GM18907 (cell line): ENCODE measurements at regions not wholly inside any gene's neighbourhood (a gene's known extent, or its start where the extent isn't known, plus 50 kb on each side); places are given as distances from the start of the nearest gene placed in this dataset.
A peak's percentile ranks its signal among the peaks of the same experiment; 100 is the strongest.

Experiments used
- ATAC-seq: cut with Tn5 transposase; IDR thresholded peaks from one replicate; pipeline ENCODE4 v1.9.1; 2021; ENCODE audit warnings: mild to moderate bottlenecking, moderate library complexity; ENCODE audit not compliant: unreplicated experiment

DNA sequence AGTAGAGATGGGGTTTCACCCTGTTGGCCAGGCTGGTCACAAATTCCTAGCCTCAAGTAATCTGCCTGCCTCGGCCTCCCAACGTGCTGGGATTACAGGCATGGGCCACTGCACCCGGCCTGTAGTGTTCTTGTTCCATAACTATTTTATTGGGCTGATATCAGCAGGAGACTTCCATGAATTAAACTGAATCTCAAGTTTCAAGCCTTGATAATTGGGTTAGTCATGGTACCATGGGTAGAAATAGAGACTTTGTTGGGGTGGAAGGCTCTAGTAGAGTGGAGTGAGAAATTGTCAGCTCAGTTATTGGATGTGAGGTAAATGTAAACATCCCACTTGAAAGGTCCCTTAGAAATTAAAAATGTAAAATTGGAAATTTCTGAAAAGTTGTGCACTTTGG is 419.1 kb downstream of the ADGRL2 start:
- no peak for ATAC-seq

DNA sequence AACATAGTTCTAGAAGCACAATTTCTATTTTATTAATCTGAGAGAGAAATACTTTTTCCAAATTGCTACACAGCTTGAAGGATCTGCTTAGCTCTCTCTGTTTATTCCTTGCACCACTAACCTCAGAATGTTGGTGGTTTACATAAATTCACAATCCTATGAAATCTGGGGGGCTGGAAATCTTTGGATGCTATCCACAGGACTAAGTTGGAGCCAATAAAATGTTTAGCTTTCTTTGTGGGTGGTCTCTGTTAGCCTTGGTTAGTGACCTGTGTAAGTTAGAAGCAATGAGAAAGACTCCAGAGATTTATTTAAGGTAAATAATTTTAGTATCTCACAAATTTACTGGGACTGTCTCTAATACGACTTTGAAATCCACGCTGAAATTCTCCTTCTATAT is 418.1 kb downstream of the ADGRL2 start:
- ATAC-seq: no peak

DNA sequence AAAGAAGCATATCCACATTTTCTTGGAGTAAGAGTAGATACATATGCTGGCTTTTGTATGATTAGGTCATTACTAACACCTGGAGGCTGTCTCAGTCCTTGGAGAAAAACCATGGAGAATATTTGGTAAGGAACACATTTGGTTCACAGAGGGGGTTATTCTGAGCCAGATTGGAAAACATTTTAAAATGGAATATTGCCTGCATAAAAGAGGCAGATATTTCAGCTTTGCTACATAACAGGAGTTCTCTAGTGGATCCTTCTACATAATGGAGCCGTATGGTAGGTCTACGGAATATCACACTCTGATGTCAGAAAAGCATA is 415.1 kb downstream of the ADGRL2 start:
- ATAC-seq: no peak

DNA sequence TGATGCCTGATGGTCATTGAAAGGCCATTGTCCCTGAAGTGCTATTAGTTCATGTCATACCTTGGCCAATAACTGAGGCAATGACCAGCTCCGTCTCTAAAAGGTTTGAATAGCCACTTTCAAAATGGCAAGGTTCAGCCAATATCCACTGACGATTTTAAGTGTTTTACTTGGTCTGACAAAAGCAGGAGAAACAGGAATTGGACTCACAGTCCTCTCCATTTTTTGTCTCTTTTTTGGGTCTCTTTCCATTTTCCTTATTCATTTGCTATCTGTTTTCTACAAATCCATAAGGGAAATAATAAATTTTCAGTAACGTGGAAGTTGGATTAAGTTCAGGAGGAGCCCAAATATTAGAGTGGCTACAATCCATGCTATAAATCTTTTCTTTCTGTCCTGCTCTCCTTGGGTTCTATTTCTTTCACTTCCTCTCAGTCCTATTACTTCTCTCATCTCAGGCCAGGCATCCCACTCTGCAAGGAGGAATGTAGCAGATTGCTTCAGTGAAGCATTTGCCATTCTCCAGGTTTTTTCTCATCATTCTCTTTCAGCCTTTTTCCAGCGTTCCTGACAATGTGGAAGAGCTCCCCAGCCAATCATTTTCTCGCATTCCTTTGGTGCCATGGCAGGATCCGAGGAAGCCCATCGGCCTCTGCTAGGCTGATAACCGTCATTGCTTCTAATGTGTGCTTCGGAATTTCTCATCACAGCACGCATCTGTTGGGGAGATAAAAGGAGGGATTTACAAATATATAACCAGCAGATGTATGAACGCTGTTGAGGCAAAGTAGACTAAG is 414.5 kb downstream of the ADGRL2 start:
- ATAC-seq: no peak

DNA sequence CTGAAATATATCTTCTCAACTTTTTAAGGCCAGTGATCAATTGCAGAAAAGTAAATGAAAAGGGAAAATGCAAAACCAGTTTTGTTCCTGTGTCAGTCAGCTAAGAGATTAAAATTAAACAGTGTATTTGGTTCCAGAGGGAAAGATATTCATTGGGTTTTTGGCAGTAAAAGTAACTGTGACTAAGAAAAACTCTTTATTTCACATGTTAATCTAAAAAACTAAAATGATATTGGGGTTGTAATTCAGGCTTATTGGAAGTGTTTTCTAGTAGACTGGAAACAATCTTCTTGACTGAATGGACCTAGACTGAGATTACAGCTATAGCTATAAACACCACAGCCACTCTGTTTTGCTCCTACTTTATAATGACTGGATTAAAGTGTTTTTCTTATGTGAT is 413.9 kb downstream of the ADGRL2 start:
- ATAC-seq: no peak

- ATAC-seq: no peak
Measured at GRCh38 chr1:82197606-82198005, 396.9 kb downstream of the ADGRL2 start.

DNA sequence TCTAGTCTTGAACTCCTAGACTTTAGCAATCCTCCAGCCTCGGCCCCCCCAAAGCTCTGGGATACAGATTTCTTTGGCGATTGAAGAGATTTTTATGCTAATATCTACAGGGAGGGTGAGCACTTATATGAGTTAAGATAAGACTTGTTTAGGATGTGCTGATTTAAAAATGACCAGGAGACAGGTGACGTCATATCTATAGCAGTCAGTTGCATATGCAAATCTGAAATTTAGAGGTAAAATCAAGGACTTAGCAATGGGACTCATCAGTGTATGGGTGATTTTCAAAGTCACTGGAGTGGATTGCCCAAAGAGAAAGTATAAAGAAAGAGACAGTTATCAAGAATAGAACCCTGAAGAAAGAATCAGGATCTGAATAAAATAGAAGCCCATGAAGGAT is 394.5 kb downstream of the ADGRL2 start:
- no peak for ATAC-seq

GRCh38 chr1:82185084-82185483 is 384.4 kb downstream of the ADGRL2 start:
- no peak for ATAC-seq

- no peak for ATAC-seq
Measured at GRCh38 chr1:82181846-82182245, 381.1 kb downstream of the ADGRL2 start.

DNA sequence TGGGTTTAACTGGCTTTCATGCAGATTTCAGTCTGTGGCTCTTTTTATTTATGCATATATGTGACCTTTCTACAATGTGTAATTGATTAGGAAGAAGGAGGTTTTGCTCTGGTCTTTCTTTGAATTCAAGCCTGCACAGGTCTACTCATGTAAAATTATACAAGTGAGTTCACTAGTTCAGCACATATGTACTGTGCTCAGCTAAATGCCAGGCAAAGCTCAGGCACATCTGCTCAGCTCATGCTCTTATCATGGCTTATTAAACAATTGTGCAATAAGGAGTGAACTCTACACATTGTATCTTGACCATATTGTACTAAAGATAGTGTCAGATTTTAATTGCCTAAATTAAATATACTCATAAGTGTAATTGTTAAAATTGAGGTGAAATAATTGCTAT is 378.4 kb downstream of the ADGRL2 start:
- no peak for ATAC-seq

DNA sequence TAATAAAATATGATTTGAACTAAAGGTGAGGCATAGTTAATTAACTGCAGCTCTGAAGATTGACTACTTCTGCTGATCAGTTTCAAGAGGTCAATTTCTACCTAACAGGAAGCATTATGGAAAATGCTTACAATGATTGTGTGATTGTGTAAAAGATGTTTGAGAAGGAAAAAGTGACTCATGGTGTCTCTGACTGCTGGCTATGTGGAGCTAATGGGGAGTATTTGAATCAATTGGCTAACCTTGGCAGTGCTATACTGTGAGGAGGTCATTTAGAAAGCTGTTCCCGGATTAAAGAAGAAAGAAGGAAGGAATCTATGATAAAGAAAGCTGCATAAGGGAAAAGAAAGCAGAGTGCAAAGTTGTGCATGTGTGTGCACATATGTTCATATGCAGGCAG is 376.5 kb downstream of the ADGRL2 start:
- no peak for ATAC-seq

- ATAC-seq: no peak
Measured at GRCh38 chr1:82171955-82172354, 371.2 kb downstream of the ADGRL2 start.

GRCh38 chr1:82168482-82168881 is 367.7 kb downstream of the ADGRL2 start:
- no peak for ATAC-seq

- no peak for ATAC-seq
Measured at GRCh38 chr1:82165304-82165703, 364.6 kb downstream of the ADGRL2 start.

GRCh38 chr1:82162486-82163420 is 362.0 kb downstream of the ADGRL2 start:
- ATAC-seq: no peak

- peak; percentile 62 for ATAC-seq
Measured at GRCh38 chr1:82161700-82162141, 361.0 kb downstream of the ADGRL2 start.

- ATAC-seq: no peak
Measured at GRCh38 chr1:82160903-82161302, 360.2 kb downstream of the ADGRL2 start.

GRCh38 chr1:82160036-82160435 is 359.3 kb downstream of the ADGRL2 start:
- no peak for ATAC-seq

DNA sequence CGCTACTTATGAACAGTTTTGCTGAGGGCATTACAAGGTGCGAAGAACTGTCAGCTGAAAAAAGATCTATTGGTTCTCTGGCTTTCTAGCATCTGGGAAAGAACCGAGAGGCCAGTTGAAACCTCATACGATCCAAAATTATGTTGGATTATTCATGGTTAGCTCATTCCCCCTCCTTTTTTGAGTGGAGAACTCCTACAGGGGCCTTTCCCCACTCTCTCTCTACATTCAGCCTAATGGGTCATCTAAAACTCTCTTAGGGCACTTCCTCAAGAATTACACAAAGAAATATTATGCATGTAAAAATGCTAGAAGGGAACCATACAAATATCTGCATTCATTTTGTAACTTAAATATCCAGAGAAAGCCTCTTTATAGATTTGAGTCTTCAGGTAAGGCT is 358.2 kb downstream of the ADGRL2 start:
- no peak for ATAC-seq

DNA sequence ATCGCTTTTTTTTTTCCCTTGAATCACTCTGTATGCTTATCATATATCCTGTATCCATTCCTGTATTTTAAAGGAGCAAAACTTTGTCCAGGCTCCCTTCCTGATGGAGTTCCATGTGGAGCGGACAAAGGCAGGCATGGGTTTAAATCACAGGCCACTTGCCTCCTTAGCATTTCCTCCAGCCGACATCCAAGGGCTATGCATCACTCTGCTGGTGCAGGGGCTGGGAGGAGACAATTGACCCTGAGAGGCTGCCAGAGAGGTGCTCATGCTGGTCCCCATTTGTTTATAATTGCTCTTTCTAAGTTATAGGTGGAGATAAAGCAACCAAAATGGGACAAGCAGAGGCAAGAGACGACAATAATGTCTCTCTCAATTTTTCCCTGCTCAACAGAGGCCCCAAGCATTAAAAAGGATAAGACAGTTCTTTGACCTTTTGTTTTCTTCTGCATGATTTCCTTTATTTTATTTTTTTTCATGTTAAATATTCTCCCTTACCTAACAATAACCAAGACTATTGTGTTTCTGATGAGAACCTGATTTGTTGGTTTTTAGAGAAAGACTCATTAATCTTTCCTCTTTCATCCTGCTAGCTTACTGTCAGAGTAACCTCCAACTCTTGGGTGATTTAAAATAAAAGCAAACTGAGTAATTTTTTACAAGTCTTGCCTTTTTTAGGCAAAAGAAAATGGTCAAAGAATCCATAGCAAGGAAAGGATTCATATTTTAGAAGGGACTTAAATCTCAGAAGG is 353.7 kb downstream of the ADGRL2 start:
- ATAC-seq: no peak

DNA sequence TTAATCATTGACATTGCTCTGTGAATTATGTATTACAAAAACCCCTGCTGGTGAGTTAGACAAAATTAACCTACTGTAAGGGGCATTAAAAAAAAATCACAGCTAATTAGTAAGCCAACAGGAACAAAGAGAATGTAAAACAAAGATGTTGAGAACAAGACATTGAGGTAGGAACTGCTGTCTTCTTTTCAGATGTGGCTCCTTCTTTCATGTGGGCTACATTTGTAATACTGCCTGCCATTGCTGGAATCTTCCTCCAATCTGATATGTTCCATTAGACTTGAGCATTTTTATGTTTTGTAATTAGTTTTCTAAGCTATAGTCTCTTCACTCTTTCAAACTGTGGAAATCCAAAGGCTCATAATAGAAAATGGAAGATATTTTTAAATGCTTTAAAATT is 353.0 kb downstream of the ADGRL2 start:
- no peak for ATAC-seq
